HepG2 (cell line): ENCODE measurements at regions not wholly inside any gene's neighbourhood (a gene's known extent, or its start where the extent isn't known, plus 50 kb on each side); places are given as distances from the start of the nearest gene placed in this dataset.
A peak's percentile ranks its signal among the peaks of the same experiment; 100 is the strongest.

ENCODE experiments used
- FOXA1 ChIP-seq, 2 experiments: fragments of 450-650 bp in 1 of 2; sonication (generic) in 1 of 2; formaldehyde crosslinking in 1 of 2; IDR thresholded peaks; 2 replicates each; pipeline versions ENCODE4 v1.4.0 to v1.6.1; 2016 to 2020; ENCODE audit warnings: missing genetic modification reagents in 1 of 2
- NKX3-1 ChIP-seq: sonication (generic); formaldehyde crosslinking; IDR thresholded peaks from 2 replicates; pipeline ENCODE4 v1.5.0; 2020; ENCODE audit warnings: missing genetic modification reagents
- RAD21 ChIP-seq: fragments of 450-650 bp; formaldehyde crosslinking; IDR thresholded peaks from 2 replicates; pipeline ENCODE4 v1.5.0; 2020; ENCODE audit warnings: mild to moderate bottlenecking
- SP4 ChIP-seq: sonication (generic); formaldehyde crosslinking; IDR thresholded peaks from 2 replicates; pipeline ENCODE4 v1.8.1; 2023; ENCODE audit warnings: mild to moderate bottlenecking, missing genetic modification reagents
- SP5 ChIP-seq: IDR thresholded peaks from 2 replicates; pipeline ENCODE4 v1.6.1; 2016; ENCODE audit warnings: low read depth, borderline replicate concordance
- YY1 ChIP-seq: IDR thresholded peaks from 2 replicates; pipeline ENCODE4 v1.6.1; 2011; ENCODE audit warnings: low read length, low read depth, moderate library complexity, mild to moderate bottlenecking; ENCODE audit not compliant: insufficient read depth, insufficient replicate concordance
- ZNF430 ChIP-seq: sonication (generic); formaldehyde crosslinking; IDR thresholded peaks from 2 replicates; pipeline ENCODE4 v1.9.0; 2021; ENCODE audit warnings: mild to moderate bottlenecking, missing genetic modification reagents
- ZNF501 ChIP-seq: sonication (generic); formaldehyde crosslinking; IDR thresholded peaks from 2 replicates; pipeline ENCODE4 v1.5.1; 2020; ENCODE audit warnings: mild to moderate bottlenecking, moderate library complexity, missing genetic modification reagents
- ZNF670 ChIP-seq: sonication (generic); formaldehyde crosslinking; IDR thresholded peaks from 2 replicates; pipeline ENCODE4 v1.8.0; 2022; ENCODE audit warnings: mild to moderate bottlenecking, missing genetic modification reagents, borderline replicate concordance
- ZNF879 ChIP-seq: sonication (generic); formaldehyde crosslinking; IDR thresholded peaks from 2 replicates; pipeline ENCODE4 v1.8.1; 2023; ENCODE audit warnings: missing genetic modification reagents
- TF ChIP-seq, protein P1 (sequence below): IDR thresholded peaks from 2 replicates; pipeline ENCODE4 v1.4.0; 2020; ENCODE audit warnings: mild to moderate bottlenecking, missing genetic modification reagents
- TF ChIP-seq, protein P2 (sequence below): sonication (generic); IDR thresholded peaks from 2 replicates; pipeline ENCODE4 v1.6.1; 2016; ENCODE audit warnings: low read depth, borderline replicate concordance
- TF ChIP-seq, protein P3 (sequence below): sonication (generic); formaldehyde crosslinking; IDR thresholded peaks from 2 replicates; pipeline ENCODE4 v1.5.0; 2020; ENCODE audit warnings: mild to moderate bottlenecking, missing genetic modification reagents, borderline replicate concordance
- TF ChIP-seq, protein P4 (sequence below): sonication (generic); formaldehyde crosslinking; IDR thresholded peaks from 2 replicates; pipeline ENCODE4 v1.4.0; 2020; ENCODE audit warnings: low read depth, missing genetic modification reagents
- TF ChIP-seq, protein P5 (sequence below): sonication (generic); formaldehyde crosslinking; IDR thresholded peaks from 2 replicates; pipeline ENCODE4 v1.4.0; 2020; ENCODE audit warnings: mild to moderate bottlenecking, missing genetic modification reagents

GRCh38 chr2:111702119-111702803 is 181.7 kb downstream of the ANAPC1 start (continued):
- no peak for TF ChIP-seq FOXA1 (IDR thresholded peaks at IDR 0.05)
- 0 out of 2 replicates have a peak, but pooled peaks have one; percentile 25 for TF ChIP-seq FOXA1 (CRISPR knock-in tag; IDR thresholded peaks at IDR 0.05)
- TF ChIP-seq, protein P1, sequence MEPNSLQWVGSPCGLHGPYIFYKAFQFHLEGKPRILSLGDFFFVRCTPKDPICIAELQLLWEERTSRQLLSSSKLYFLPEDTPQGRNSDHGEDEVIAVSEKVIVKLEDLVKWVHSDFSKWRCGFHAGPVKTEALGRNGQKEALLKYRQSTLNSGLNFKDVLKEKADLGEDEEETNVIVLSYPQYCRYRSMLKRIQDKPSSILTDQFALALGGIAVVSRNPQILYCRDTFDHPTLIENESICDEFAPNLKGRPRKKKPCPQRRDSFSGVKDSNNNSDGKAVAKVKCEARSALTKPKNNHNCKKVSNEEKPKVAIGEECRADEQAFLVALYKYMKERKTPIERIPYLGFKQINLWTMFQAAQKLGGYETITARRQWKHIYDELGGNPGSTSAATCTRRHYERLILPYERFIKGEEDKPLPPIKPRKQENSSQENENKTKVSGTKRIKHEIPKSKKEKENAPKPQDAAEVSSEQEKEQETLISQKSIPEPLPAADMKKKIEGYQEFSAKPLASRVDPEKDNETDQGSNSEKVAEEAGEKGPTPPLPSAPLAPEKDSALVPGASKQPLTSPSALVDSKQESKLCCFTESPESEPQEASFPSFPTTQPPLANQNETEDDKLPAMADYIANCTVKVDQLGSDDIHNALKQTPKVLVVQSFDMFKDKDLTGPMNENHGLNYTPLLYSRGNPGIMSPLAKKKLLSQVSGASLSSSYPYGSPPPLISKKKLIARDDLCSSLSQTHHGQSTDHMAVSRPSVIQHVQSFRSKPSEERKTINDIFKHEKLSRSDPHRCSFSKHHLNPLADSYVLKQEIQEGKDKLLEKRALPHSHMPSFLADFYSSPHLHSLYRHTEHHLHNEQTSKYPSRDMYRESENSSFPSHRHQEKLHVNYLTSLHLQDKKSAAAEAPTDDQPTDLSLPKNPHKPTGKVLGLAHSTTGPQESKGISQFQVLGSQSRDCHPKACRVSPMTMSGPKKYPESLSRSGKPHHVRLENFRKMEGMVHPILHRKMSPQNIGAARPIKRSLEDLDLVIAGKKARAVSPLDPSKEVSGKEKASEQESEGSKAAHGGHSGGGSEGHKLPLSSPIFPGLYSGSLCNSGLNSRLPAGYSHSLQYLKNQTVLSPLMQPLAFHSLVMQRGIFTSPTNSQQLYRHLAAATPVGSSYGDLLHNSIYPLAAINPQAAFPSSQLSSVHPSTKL, result 0 out of 2 replicates have a peak, but pooled peaks have one; percentile 26
- TF ChIP-seq ZNF879 (CRISPR knock-in tag), result no peak
- 0 out of 2 replicates have a peak, but pooled peaks have one; percentile 20 for TF ChIP-seq ZNF430 (CRISPR knock-in tag)
- no peak for TF ChIP-seq ZNF670 (CRISPR knock-in tag)
- TF ChIP-seq NKX3-1, result no peak
- TF ChIP-seq, protein P2, sequence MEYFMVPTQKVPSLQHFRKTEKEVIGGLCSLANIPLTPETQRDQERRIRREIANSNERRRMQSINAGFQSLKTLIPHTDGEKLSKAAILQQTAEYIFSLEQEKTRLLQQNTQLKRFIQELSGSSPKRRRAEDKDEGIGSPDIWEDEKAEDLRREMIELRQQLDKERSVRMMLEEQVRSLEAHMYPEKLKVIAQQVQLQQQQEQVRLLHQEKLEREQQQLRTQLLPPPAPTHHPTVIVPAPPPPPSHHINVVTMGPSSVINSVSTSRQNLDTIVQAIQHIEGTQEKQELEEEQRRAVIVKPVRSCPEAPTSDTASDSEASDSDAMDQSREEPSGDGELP, result peak; percentile 7; the same call in 1 of the 2 replicates
- TF ChIP-seq YY1, result no peak
- TF ChIP-seq SP5 (CRISPR knock-in tag), result 0 out of 2 replicates have a peak, but pooled peaks have one; percentile 10
- TF ChIP-seq SP4 (CRISPR knock-in tag), result no peak; the same call in 1 of the 2 replicates
- TF ChIP-seq ZNF501 (CRISPR knock-in tag), result peak; percentile 30; the same call in 1 of the 2 replicates
- TF ChIP-seq, protein P3, sequence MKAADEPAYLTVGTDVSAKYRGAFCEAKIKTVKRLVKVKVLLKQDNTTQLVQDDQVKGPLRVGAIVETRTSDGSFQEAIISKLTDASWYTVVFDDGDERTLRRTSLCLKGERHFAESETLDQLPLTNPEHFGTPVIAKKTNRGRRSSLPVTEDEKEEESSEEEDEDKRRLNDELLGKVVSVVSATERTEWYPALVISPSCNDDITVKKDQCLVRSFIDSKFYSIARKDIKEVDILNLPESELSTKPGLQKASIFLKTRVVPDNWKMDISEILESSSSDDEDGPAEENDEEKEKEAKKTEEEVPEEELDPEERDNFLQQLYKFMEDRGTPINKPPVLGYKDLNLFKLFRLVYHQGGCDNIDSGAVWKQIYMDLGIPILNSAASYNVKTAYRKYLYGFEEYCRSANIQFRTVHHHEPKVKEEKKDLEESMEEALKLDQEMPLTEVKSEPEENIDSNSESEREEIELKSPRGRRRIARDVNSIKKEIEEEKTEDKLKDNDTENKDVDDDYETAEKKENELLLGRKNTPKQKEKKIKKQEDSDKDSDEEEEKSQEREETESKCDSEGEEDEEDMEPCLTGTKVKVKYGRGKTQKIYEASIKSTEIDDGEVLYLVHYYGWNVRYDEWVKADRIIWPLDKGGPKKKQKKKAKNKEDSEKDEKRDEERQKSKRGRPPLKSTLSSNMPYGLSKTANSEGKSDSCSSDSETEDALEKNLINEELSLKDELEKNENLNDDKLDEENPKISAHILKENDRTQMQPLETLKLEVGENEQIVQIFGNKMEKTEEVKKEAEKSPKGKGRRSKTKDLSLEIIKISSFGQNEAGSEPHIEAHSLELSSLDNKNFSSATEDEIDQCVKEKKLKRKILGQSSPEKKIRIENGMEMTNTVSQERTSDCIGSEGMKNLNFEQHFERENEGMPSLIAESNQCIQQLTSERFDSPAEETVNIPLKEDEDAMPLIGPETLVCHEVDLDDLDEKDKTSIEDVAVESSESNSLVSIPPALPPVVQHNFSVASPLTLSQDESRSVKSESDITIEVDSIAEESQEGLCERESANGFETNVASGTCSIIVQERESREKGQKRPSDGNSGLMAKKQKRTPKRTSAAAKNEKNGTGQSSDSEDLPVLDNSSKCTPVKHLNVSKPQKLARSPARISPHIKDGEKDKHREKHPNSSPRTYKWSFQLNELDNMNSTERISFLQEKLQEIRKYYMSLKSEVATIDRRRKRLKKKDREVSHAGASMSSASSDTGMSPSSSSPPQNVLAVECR, result peak; percentile 33; the same call in 1 of the 2 replicates
- TF ChIP-seq, protein P4, sequence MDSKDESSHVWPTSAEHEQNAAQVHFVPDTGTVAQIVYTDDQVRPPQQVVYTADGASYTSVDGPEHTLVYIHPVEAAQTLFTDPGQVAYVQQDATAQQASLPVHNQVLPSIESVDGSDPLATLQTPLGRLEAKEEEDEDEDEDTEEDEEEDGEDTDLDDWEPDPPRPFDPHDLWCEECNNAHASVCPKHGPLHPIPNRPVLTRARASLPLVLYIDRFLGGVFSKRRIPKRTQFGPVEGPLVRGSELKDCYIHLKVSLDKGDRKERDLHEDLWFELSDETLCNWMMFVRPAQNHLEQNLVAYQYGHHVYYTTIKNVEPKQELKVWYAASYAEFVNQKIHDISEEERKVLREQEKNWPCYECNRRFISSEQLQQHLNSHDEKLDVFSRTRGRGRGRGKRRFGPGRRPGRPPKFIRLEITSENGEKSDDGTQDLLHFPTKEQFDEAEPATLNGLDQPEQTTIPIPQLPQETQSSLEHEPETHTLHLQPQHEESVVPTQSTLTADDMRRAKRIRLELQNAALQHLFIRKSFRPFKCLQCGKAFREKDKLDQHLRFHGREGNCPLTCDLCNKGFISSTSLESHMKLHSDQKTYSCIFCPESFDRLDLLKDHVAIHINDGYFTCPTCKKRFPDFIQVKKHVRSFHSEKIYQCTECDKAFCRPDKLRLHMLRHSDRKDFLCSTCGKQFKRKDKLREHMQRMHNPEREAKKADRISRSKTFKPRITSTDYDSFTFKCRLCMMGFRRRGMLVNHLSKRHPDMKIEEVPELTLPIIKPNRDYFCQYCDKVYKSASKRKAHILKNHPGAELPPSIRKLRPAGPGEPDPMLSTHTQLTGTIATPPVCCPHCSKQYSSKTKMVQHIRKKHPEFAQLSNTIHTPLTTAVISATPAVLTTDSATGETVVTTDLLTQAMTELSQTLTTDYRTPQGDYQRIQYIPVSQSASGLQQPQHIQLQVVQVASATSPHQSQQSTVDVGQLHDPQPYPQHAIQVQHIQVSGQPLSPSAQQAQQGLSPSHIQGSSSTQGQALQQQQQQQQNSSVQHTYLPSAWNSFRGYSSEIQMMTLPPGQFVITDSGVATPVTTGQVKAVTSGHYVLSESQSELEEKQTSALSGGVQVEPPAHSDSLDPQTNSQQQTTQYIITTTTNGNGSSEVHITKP, result 0 out of 2 replicates have a peak, but pooled peaks have one; percentile 51
- peak; percentile 80 for TF ChIP-seq RAD21 (CRISPR knock-in tag)
- TF ChIP-seq, protein P5, sequence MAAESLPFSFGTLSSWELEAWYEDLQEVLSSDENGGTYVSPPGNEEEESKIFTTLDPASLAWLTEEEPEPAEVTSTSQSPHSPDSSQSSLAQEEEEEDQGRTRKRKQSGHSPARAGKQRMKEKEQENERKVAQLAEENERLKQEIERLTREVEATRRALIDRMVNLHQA (CRISPR knock-in tag), result no peak
